Amniotic epithelial cell (primary cell): ENCODE measurements at regions not wholly inside any gene's neighbourhood (a gene's known extent, or its start where the extent isn't known, plus 50 kb on each side); places are given as distances from the start of the nearest gene placed in this dataset.

ENCODE experiments used
- DNase-seq: peaks from one replicate; pipeline ENCODE4 v3.0.0-alpha.2; 2010; ENCODE audit warnings: low read depth

DNA sequence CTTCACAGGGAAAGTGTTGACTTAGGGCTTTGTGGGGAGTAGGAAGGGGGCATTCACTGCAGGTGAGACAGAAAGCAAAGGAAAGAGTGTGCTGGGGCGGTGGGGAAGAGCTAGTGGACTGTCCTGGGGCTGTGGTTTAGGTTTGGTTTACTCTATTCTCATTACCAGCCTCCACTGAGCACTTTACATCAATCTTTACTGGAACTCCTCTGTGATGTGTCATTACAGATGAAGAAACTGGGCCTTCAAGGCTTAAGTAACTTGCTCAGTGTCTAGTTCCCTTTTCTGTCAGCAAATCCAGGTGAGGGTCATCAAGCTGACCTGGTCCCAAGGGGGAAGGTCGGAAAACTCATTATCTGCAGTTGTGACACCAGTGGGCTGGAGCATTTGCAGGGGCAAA lies 120.2 kb upstream of the PFN2 start:
- DNase-seq: peak; percentile 51

DNA sequence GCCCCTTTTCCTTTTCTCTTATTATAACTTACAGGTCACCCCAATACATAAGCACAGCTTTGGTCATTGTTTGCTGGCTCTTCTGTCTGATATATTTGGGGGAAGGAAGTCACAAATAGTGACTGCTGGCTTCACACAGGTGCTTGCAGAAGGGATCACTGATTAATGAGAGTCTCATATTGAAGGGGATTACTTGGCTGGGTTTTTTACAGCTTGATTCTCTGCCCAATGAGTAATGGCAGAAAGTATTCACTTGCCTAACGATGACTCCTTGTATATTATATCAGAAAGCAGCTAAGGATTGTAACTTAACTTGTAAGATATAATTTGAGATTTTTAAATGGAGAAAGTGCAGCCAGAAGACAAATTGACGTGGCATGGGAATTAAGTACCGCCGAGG lies 119.3 kb upstream of the PFN2 start:
- no peak for DNase-seq

DNA sequence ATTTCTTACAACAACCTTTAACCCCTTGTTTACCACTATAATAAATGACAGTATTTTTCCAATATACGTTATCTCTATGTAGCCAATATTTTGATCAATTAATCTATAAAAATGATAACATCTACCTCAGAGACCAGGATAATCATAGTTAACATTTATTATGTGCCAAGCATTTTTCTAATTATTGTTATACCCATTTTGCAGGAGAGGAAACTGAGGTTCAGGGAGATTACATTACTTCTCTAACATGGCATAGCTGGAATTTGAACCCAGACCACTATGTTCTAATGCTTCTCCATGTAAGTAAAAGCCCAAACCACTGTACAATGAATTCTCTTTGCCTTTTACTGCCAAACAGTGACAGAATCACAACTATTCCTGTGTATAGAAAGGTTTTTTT lies 113.4 kb upstream of the PFN2 start:
- DNase-seq: no peak

DNA sequence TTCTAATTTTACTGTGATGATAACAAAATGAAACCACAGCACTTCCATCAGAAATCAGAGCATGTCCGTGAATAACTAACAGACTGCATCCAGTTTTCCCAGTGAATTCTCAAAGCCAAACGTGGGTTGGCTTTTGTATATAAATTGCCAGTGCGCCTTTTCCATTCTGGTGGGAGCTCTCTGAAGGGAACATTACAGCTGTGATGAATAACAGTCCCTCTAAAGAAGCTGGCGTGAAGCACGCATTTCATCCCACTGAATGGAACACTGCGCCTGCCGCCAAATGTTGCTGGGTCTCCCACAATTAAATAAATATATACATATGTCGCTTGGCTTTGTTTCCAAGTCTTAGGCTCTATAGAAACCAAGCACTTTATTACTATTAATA lies 113.0 kb upstream of the PFN2 start:
- no peak for DNase-seq

DNA sequence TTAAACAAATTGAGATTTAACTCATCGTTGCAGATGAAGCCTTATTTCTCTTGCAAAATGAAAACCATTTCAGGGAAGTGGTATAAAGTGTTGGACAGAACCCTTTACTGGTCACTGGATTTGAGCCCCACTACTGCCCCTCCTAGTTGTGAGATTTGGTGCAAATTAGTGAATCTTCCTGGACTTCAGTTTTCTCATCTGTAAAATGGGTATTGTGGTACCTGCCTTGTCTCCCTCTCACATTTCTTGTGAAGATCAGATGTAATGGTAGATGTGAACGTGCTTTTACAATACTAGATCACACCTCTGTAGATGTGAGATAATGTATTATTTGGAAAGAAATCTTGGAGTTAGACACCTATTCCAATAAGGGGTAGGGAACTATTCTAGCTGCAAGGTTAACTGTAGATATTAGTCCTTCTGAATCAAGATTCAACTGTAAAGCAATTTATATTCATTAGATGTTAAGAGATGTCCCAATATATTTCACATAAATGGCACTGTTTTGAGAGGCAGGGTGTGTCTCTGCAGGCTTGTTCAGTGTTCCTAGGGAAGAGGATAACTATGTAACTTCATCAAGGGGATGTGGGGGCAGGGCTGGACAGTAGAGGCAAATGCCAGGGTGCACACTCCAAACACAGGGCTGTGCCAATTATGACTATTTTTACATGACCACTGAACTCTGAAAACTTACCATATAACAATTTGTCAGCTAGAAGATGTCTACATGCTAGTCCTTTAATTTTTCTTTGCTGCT lies 112.4 kb upstream of the PFN2 start:
- DNase-seq: no peak

DNA sequence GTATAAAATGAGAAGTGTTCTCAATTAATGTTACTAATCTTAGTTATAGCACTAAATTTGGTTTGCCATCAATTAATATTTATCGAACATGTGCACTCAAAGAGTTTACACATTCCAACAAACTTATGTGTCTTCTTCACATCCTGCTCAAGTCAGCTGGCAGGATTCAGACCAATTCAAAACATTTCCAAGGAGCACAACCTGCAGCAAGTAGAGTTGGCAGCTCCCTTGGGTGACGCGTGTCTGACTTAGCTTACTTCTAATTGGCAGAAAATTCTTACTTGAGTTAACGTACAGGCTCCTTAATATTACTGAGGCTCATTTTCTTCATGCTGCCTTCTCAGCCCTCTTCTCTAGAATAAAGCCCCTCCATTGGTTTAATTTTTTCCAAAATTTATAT lies 110.4 kb upstream of the PFN2 start:
- no peak for DNase-seq

DNA sequence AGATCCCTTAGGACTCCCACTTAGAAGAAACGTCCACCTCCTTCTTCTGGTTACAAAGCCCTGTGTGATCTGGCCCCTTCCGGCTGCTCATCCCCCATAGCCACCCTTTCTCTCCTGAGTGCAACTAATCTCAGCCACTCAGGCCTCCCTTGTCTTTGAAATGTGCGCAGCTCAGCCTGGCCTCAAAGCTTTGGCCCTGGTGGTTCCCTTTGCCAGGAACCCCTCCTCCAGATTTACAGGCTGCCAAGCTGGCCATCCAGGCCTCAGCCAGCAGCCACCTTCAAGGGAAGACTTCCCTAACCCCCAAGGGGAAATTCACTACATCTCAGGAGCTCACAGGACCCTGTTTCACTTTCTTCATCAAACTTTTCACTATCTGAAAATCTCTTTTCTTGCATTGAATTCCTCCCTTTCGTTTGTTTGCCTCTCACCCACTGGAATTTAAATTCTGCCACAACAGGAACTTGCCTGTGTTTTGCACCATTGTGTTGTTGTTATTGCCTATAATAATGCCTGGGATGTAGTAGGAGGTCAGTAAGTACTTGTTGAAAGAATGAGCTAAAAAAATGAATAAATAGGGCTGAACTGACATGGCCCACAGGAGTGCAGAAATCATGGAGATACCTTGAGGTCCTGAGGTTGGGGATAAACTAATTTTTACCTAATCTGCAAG lies 109.5 kb upstream of the PFN2 start:
- no peak for DNase-seq

DNA sequence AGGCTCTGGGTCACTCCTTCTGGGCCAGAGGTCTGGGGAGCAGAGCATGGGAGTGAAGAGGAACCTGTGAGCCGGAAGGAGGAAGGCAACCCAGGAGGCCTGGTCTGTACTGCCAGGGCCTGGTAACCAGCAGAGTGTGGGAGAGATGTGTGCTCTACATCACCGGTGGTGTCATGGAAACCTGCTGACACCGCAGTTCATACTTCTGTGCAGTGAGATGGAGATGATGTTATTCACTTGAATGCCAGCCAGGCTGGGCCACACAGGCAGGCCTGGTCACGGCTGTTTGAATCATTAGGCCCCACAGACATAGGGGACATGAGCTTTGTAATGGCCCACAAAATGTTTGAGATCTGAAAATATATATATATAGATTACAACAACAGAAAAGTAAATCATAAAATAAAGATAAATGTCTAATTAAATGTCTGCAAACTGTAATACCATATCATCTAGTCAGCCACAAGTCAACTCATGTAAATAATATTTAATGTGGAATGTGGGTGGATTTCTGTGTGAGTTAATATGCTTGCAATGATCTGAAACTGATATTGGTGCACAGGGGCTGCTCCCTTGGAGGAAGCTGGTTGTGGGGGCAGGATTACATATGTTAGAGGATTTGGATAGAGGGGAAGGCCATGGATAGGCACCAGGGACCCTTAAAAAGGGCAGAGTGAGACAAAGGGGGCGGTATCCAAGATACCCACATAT lies 108.5 kb upstream of the PFN2 start:
- peak; percentile 93 for DNase-seq

DNA sequence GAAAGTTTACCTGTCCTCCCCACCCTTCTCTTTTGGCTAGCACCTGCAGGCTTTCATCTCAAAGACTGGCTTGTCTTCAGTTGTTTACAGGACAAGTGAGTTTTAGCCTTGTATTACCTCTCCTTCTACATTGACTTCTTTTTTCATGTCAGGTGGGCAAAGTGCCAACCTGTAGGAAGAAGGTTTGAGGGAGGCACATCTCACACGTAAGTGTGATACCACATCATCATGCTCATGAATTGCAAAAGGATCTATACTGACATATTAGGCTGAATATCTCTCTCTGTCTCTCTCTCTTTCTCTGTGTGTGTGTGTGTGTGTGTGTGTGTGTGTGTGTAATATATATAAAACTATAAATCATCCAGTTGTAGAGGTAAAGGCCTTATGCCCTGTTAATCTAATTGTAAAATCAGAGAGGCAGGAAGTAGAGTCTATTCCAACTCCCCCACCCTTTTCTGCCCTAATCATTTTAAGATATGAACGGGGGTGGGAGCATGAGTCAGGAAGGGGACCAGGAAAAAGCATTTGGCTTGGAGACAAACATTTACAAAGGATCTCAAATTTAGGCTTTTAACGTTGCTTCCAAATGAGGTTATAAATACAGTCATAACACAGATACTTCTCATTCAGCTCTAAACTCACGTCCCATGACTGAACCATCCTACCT lies 107.0 kb upstream of the PFN2 start:
- no peak for DNase-seq

DNA sequence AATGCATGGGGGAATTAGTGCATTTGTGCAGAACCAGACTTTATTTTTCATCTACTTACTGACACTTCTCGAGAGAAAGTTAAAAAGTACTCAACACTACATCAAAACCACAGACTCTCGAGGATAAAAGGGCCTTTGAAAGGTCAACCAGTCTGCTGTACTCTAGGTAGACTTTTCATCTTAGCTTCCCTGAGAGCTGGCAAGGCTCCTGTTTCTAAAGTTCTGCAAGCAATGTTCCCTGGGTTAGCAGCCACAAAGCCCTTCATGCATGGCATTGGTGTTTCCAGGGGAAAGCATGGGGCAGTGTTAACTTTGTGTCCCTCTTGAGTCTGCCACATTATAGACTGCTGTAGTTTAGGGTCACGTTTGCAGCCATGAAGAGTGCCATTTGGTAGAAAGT lies 106.4 kb upstream of the PFN2 start:
- no peak for DNase-seq

DNA sequence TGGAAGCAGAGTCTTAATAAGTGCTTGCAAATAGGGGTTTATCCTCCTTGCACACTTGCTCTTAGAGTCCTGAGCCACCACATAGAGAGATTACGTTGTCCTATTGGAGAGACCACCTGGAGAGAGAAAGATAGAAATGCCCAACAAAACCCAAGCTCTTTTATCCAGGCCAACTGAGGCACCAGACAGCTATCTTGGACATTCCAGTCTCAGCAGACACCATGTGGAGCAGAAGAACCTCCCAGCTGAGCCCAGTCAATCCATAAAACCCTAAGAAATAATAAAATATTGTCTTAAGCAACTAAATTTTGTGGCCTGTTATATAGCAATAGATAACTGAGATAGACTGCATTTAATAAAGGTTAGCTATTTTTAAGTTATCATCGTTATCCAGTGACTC lies 105.7 kb upstream of the PFN2 start:
- no peak for DNase-seq

DNA sequence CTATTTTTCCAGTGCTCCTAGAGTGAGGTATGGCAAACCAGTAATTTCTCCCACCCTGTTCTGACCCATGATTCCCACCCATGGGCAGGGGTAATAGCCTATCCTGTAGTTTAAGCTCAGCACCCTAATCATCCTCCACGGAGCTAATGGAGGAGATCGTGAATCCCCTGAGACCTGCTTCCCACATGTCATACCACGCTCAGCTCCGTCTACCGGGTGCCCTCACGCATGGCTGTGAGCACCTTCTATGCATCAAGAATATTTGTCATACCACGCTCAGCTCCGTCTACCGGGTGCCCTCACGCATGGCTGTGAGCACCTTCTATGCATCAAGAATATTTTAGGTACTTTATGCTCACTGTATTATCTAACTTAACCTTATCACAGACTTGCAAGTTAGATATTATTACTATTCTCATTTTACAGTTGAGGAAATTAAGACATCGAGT lies 104.7 kb upstream of the PFN2 start:
- DNase-seq: no peak

DNA sequence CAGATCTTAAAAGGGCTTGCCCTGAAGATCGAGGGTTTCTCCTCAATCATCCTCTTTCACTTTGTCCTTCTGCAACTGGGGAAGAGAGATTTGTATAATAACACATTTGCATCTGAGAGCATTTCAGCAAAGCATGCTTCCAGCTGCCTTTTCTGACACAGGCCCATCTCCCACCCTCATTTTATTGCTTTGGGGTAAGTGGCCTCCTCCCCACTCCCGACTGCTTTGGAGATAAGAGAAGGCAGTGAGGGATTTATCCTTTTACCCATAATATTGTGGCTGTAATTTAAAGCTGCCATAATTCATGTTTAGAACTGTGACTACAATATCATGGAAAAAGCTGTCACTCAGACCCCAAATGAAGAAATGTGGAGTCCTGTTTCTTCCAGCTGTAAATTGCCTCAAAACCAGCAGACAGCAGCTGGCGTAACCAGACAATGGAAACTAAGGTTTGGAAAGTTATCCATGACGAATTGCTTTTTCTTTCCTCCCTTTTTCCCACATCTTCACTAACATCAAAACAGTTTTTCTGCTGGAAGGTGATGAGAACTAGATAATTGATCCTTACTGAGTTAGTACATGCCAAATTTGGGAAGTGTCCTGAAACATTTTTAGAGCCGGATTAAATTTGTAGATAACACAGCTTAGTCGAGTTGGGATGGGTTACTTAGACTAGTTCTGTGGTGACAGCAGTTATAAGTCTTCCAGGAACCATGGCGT lies 104.2 kb upstream of the PFN2 start:
- DNase-seq: no peak

DNA sequence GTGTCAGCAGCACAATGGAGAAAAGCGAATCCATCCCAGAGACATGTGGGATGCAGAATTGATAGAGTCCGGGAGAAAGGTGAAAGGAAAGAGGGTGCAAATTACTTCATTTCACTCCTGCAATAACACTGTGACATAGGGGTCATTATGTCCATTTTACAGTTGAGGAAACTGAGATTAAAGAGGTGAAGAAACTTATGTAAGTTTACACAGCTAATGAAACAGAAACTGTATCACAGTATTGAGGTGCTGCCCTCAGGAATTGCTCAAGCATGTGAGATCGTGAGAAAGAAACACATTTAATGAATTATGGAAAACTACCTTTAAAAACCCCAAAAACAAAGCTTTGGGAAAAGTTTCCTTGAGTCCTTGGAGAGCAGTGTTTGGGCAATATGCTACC lies 103.6 kb upstream of the PFN2 start:
- no peak for DNase-seq

DNA sequence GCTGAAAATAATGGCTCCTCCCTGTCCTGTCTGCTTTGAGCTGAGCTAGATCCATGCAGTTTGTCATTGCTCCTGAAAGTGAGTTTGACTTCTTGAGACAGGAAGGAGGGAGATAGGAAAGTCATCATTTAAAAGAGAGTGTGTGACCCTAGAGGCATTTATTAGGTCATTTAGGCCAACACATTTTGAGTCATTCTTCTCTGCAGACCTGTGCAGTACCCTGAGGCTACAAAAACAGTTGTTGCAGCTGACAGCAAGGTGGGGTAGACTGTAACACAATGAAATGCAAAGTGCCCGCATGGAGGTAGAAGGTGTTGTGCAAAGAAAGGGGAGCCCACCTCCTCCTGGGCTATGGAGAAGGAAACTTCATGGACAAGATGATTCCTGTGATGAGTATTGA lies 102.8 kb upstream of the PFN2 start:
- no peak for DNase-seq

DNA sequence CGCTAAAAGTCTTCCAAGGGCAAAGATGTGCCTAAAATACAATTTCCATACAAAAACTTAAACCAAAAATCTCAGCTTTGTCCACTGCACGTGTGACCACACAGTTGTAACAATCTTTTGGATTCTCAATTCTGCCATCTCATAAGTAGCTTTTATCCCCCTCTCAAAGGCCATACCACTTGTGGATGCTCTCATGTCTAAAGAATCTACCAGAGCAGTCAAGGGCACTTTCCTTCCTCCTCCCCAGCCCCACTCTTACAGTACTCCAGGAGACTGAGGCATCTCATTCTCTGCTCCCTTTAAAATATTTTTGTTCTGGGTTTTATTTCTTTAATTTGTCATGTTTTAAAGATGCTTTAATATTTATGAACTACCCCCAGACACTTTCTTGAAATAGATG lies 102.3 kb upstream of the PFN2 start:
- DNase-seq: no peak

DNA sequence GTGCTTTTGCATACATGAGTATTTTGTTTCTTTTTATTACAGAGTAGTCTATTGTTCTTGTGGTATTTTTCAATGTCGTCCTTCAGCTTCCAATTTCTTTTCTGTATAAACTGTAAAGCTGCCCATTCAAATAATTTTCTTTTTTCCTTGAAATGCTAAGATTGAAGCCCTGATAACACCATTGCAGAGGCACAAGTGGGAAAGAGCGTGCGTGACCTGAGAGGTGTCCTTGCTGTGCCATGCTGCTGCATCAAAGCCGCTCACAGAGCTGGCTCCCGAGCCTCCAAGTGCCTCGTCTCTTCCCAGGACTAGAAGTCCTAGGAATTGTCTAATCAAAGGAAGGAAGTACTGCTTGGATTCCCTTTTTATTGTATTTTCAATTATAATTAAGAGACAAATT lies 101.9 kb upstream of the PFN2 start:
- DNase-seq: no peak

DNA sequence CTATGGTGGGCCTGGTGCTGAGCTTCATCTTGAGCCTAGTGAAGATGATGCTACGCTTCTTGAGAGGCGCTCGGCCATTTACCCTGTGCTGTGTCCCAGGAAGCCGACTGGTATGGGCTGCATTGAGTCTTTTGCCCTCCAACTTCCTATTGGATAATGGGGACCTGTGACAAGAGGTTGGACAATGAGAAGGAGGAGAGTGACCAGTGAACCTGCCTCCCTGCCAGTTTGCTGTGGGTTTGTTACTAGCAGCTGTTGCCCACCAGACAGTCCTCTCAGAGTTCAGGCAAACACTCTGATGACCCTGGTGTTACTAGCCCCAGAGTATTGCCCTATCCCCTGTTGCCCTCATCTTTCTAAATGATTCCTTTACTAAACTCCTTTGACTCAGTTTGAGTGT lies 99.6 kb upstream of the PFN2 start:
- no peak for DNase-seq

DNA sequence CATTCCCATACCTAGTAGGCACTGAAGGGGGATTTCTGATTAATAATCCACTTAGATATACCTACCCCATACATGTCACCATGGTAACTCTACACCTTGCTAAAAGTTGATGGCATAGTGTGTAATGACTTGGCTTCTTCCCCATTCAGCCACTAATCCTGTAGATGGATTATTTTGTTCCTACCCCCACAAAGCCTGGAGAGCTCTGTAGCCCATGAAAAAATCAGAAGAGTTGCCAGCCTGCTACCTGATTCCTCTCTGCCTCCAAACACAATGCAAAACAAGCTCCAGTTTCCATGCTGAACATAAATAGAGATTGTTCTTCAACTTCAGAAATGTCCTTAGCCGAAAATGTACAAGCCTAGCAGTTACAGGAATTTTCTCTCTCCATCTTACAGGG lies 98.9 kb upstream of the PFN2 start:
- DNase-seq: no peak

DNA sequence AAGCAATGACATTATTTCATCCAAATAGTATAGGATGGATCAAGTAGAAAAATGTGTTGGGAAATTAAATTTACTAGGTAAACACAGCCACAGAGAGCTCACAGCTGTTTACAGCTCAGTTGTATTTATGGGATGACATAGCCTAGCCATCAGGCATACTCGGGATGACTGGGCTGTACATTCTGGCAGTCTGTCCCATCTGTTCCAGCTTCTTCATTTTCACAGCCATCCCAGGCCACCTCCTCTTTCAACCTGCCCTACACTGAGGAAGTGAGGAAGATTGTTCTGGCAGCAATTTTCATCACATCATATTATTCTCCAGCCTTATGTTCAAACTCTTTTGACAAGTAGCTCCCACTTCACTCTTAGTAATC lies 98.4 kb upstream of the PFN2 start:
- DNase-seq: no peak

DNA sequence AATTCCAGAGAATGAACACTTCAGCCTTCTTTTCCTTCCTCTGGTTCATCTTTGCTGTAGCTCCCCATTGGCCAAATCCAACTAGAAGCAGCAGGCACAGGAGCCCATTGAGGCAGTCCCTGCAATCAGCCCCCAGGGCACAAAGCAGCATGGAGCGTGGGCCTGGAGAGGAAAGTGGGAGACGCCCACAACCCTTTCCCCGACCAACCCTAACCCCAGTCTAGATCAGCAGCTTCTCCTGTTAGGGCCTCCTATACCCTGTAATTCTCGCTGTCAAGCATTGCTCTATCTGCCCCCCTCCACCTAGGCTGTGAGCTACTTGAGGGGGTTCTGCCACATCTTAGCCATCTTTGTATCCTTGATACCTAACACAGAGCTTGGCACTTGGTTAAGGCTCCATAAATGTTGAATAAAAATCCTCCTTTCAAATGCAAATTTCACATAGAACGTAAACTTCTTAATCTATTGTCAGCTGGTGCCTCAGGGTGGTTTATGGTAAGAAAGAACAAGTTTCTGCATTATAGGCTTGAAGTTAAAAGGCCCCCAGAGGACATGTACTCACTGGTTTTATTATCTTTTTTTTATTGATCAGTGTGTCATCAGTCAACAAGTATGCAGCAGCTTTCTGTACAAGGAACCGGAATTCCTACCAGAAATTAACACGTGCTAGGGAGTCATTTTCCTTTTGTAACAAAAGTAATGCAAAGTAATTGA lies 97.9 kb upstream of the PFN2 start:
- no peak for DNase-seq

DNA sequence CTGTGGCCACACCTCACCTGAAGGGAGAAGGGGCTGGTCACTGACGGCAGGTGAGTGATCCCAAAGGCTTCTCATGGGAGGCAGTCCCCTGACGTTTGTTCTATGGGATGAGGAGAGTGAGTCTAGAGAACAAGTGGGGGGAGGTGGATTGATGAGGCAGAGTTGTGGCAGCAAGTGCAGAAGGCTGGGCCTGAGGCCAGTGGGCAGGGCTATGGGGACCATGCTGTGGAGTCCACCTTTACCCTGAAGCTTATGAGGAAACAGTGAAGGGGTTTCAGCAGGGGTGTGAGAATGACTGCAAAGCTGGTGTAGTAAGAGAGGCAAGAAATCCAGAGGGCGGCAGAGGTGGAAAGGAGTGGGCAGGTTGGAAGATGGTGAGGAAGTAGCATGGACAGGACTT lies 96.9 kb upstream of the PFN2 start:
- no peak for DNase-seq
